Tibial nerve (tissue), 4 donors: ENCODE measurements at regions not wholly inside any gene's neighbourhood (a gene's known extent, or its start where the extent isn't known, plus 50 kb on each side); places are given as distances from the start of the nearest gene placed in this dataset.

Source experiments
- CTCF ChIP-seq, 5 experiments: fragments of 200-600 bp in 3 of 5; fragments of 450-650 bp in 2 of 5; sonication (generic) in 3 of 5; IDR thresholded peaks; one replicate each; pipeline ENCODE4 v1.5.1; 2016 to 2019; ENCODE audit warnings: antibody characterized with exemption in 5 of 5, mild to moderate bottlenecking in 3 of 5, moderate library complexity in 2 of 5
- EP300 ChIP-seq, 2 donors: sonication (generic); formaldehyde crosslinking; IDR thresholded peaks; one replicate each; pipeline ENCODE4 v1.6.1; 2017; ENCODE audit warnings: antibody characterized with exemption in 2 of 2, mild to moderate bottlenecking in 1 of 2
- POLR2A ChIP-seq, 2 donors: fragments of 450-650 bp; IDR thresholded peaks; one replicate each; pipeline ENCODE4 v1.6.1; 2017; ENCODE audit warnings: antibody characterized with exemption in 2 of 2, mild to moderate bottlenecking in 2 of 2, moderate library complexity in 2 of 2

- TF ChIP-seq EP300 (IDR thresholded peaks at IDR 0.05): no peak
- TF ChIP-seq CTCF (IDR thresholded peaks at IDR 0.05): no peak
- TF ChIP-seq POLR2A (IDR thresholded peaks at IDR 0.05): no peak
Measured at GRCh38 chr18:78687736-78688135, 291.9 kb upstream of the SALL3 start.
